PC-3 (cell line): ENCODE measurements at regions not wholly inside any gene's neighbourhood (a gene's known extent, or its start where the extent isn't known, plus 50 kb on each side); places are given as distances from the start of the nearest gene placed in this dataset.

Experiments
- EZH2 ChIP-seq: fragments of 300-600 bp; sonication (generic); IDR thresholded peaks from one replicate; pipeline ENCODE4 v1.6.1; 2017; ENCODE audit warnings: antibody characterized with exemption, mild to moderate bottlenecking, low read length; ENCODE audit not compliant: unreplicated experiment
- TF ChIP-seq, protein P1 (sequence below): fragments of 300-600 bp; sonication (generic); conservative IDR thresholded peaks from 2 replicates; pipeline ENCODE4 v1.5.1; 2017; ENCODE audit warnings: antibody characterized with exemption, low read depth, mild to moderate bottlenecking, low read length

DNA sequence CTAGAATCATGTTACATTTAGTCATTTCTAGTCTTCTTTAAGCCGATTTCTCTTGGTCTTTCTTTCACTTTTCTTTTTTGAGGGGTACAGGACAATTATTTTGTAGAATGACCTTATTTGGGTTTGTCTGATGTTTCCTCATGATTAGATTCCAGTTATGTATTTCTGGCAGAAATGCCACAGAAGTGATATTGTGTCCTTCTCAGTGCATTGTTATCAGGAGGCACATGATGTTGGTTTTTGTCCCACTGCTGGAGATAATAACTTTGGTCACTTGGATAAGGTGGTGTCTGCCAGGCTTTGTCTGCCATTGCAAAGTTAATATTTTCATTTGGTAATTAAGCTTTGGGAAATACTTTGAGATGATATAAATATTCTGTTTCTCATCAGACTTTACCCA lies 100.3 kb downstream of the RRM1 start:
- TF ChIP-seq, protein P1, sequence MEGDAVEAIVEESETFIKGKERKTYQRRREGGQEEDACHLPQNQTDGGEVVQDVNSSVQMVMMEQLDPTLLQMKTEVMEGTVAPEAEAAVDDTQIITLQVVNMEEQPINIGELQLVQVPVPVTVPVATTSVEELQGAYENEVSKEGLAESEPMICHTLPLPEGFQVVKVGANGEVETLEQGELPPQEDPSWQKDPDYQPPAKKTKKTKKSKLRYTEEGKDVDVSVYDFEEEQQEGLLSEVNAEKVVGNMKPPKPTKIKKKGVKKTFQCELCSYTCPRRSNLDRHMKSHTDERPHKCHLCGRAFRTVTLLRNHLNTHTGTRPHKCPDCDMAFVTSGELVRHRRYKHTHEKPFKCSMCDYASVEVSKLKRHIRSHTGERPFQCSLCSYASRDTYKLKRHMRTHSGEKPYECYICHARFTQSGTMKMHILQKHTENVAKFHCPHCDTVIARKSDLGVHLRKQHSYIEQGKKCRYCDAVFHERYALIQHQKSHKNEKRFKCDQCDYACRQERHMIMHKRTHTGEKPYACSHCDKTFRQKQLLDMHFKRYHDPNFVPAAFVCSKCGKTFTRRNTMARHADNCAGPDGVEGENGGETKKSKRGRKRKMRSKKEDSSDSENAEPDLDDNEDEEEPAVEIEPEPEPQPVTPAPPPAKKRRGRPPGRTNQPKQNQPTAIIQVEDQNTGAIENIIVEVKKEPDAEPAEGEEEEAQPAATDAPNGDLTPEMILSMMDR = no peak
- no peak for TF ChIP-seq EZH2
